Neural progenitor cell (in vitro differentiated cells): ENCODE measurements at regions not wholly inside any gene's neighbourhood (a gene's known extent, or its start where the extent isn't known, plus 50 kb on each side); places are given as distances from the start of the nearest gene placed in this dataset.

Source experiments
- DNase-seq: peaks from one replicate; pipeline ENCODE4 v3.0.0-alpha.2; 2016; ENCODE audit warnings: low spot score
- H2AFZ ChIP-seq: fragments of 200-600 bp; sonication (generic); replicated peaks from 2 replicates; pipeline ENCODE4 v1.6.1; 2016; ENCODE audit warnings: antibody characterized with exemption
- H3F3A ChIP-seq: fragments of 200-600 bp; sonication (generic); 2 replicates; pipeline ENCODE4 v1.6.1; 2016; ENCODE audit warnings: antibody characterized with exemption, low read depth
- H3K27ac ChIP-seq: fragments of 200-600 bp; sonication (generic); 2 replicates; pipeline ENCODE4 v1.5.1; 2016; ENCODE audit warnings: mild to moderate bottlenecking
- H3K27me3 ChIP-seq: fragments of 200-600 bp; sonication (generic); 2 replicates; pipeline ENCODE4 v1.6.1; 2016; ENCODE audit warnings: mild to moderate bottlenecking, moderate library complexity
- H3K36me3 ChIP-seq: fragments of 200-600 bp; sonication (generic); 2 replicates; pipeline ENCODE4 v1.5.1; 2016
- H3K4me1 ChIP-seq: fragments of 200-600 bp; sonication (generic); 2 replicates; pipeline ENCODE4 v1.6.1; 2016; ENCODE audit warnings: mixed run types
- H3K4me2 ChIP-seq: fragments of 200-600 bp; sonication (generic); 2 replicates; pipeline ENCODE4 v1.6.1; 2016
- H3K4me3 ChIP-seq: fragments of 200-600 bp; sonication (generic); 2 replicates; pipeline ENCODE4 v1.5.1; 2016
- H3K79me2 ChIP-seq: fragments of 200-600 bp; sonication (generic); 2 replicates; pipeline ENCODE4 v1.6.1; 2016; ENCODE audit warnings: low read depth
- H3K9ac ChIP-seq: fragments of 200-600 bp; sonication (generic); 2 replicates; pipeline ENCODE4 v1.6.1; 2016
- H3K9me3 ChIP-seq: fragments of 200-600 bp; sonication (generic); 2 replicates; pipeline ENCODE4 v1.5.1; 2016; ENCODE audit warnings: low read depth
- H4K20me1 ChIP-seq: fragments of 200-600 bp; sonication (generic); 2 replicates; pipeline ENCODE4 v1.6.1; 2016; ENCODE audit warnings: low read depth
- H3K27ac Mint-ChIP-seq: 3 replicates; pipeline ENCODE4 v1.8.0; 2021; ENCODE audit warnings: mixed read lengths
- H3K27me3 Mint-ChIP-seq: 2 replicates; pipeline ENCODE4 v1.8.0; 2022; ENCODE audit warnings: low read depth, mild to moderate bottlenecking, inconsistent platforms, moderate library complexity, mixed read lengths; ENCODE audit not compliant: insufficient read depth
- H3K36me3 Mint-ChIP-seq: 3 replicates; pipeline ENCODE4 v1.8.0; 2021; ENCODE audit warnings: mixed read lengths
- H3K4me1 Mint-ChIP-seq: 3 replicates; pipeline ENCODE4 v1.8.0; 2021; ENCODE audit warnings: mixed read lengths
- H3K4me3 Mint-ChIP-seq: 3 replicates; pipeline ENCODE4 v1.8.0; 2021; ENCODE audit warnings: mild to moderate bottlenecking, moderate library complexity, mixed read lengths
- H3K9me3 Mint-ChIP-seq: 3 replicates; pipeline ENCODE4 v1.8.0; 2020; ENCODE audit warnings: mixed read lengths
- EZH2 ChIP-seq: fragments of 200-600 bp; sonication (generic); IDR thresholded peaks from 2 replicates; pipeline ENCODE4 v1.6.1; 2017; ENCODE audit warnings: antibody characterized with exemption, mild to moderate bottlenecking, moderate library complexity
- EZH2phosphoT487 ChIP-seq: fragments of 200-600 bp; sonication (generic); IDR thresholded peaks from 2 replicates; pipeline ENCODE4 v1.6.1; 2017; ENCODE audit warnings: antibody characterized with exemption
- TF ChIP-seq, protein P1 (sequence below): fragments of 200-600 bp; sonication (generic); IDR thresholded peaks from 2 replicates; pipeline ENCODE4 v1.5.1; 2017; ENCODE audit warnings: antibody characterized with exemption, mild to moderate bottlenecking

GRCh38 chr16:49115956-49116355 lies 165.7 kb downstream of the CBLN1 start:
- Histone ChIP-seq H3F3A (no peaks in the 10 kb centered on the region), H3K9ac (no peak overlapping the region), H3K36me3 (no peaks in the 10 kb centered on the region)

GRCh38 chr16:49112754-49113153 lies 168.9 kb downstream of the CBLN1 start:
- no peaks in the 10 kb centered on the region for H3K36me3 Mint-ChIP-seq
- Histone ChIP-seq H3K4me1 (peaks cover 3% of the 10 kb centered on the region), H2AFZ (no peak overlapping the region), H3K4me3 (no peak overlapping the region), H3K79me2 (no peaks in the 10 kb centered on the region), H3K27ac (no peak overlapping the region), H4K20me1 (no peaks in the 10 kb centered on the region), H3K9ac (no peak overlapping the region), H3K27me3 (no peaks in the 10 kb centered on the region), H3K9me3 (no peaks in the 10 kb centered on the region), H3K36me3 (no peaks in the 10 kb centered on the region), H3F3A (no peaks in the 10 kb centered on the region), H3K4me2 (no peak overlapping the region)
- TF ChIP-seq EZH2: no peak
- TF ChIP-seq EZH2phosphoT487: no peak
- TF ChIP-seq, protein P1, sequence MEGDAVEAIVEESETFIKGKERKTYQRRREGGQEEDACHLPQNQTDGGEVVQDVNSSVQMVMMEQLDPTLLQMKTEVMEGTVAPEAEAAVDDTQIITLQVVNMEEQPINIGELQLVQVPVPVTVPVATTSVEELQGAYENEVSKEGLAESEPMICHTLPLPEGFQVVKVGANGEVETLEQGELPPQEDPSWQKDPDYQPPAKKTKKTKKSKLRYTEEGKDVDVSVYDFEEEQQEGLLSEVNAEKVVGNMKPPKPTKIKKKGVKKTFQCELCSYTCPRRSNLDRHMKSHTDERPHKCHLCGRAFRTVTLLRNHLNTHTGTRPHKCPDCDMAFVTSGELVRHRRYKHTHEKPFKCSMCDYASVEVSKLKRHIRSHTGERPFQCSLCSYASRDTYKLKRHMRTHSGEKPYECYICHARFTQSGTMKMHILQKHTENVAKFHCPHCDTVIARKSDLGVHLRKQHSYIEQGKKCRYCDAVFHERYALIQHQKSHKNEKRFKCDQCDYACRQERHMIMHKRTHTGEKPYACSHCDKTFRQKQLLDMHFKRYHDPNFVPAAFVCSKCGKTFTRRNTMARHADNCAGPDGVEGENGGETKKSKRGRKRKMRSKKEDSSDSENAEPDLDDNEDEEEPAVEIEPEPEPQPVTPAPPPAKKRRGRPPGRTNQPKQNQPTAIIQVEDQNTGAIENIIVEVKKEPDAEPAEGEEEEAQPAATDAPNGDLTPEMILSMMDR: no peak
- no peak overlapping the region for H3K4me3 Mint-ChIP-seq
- no peak overlapping the region for H3K27ac Mint-ChIP-seq
- no peaks in the 10 kb centered on the region for H3K4me1 Mint-ChIP-seq
- no peak for DNase-seq
- no peaks in the 10 kb centered on the region for H3K9me3 Mint-ChIP-seq
- peaks cover 15% of the 10 kb centered on the region for H3K27me3 Mint-ChIP-seq

More at GRCh38 chr16:49115956-49116355, 165.7 kb downstream of the CBLN1 start:
- Mint-ChIP-seq H3K4me3 (no peak overlapping the region), H3K27ac (no peak overlapping the region), H3K27me3 (peaks cover 20% of the 10 kb centered on the region), H3K36me3 (no peaks in the 10 kb centered on the region), H3K9me3 (no peaks in the 10 kb centered on the region), H3K4me1 (no peaks in the 10 kb centered on the region)
- Histone ChIP-seq H3K4me3 (no peak overlapping the region), H4K20me1 (no peaks in the 10 kb centered on the region), H3K9me3 (no peaks in the 10 kb centered on the region), H3K4me1 (peaks cover 3% of the 10 kb centered on the region), H3K79me2 (no peaks in the 10 kb centered on the region), H3K27ac (no peak overlapping the region), H2AFZ (no peak overlapping the region), H3K4me2 (no peak overlapping the region), H3K27me3 (no peaks in the 10 kb centered on the region)
- DNase-seq: no peak
- TF ChIP-seq EZH2phosphoT487 (no peak), EZH2 (no peak)
- TF ChIP-seq, protein P1: no peak

DNA sequence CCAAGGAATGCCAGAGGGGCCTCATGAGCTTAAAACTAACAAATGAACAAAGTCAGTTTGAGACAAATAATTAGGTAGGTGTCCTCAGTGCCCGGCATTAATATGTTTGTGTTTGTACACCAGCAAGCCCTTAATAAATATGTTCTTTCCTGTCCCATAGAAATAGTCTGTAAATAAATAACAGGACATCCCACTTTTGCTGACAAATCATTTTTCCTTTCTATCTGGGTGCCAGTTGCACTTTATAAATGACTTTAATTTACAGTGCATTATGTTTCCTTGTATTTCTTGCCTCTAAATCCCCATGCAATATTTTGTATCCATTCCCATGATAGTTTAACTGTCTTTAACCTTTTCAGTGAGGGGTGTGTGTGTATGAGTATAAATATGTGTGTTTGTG lies 170.3 kb downstream of the CBLN1 start:
- no peak for DNase-seq
- Histone ChIP-seq H3F3A (no peaks in the 10 kb centered on the region), H3K4me2 (no peak overlapping the region), H3K36me3 (no peaks in the 10 kb centered on the region), H2AFZ (no peak overlapping the region), H3K4me1 (peaks cover 10% of the 10 kb centered on the region), H3K27ac (no peak overlapping the region), H3K27me3 (no peaks in the 10 kb centered on the region), H4K20me1 (no peaks in the 10 kb centered on the region), H3K9ac (no peak overlapping the region), H3K79me2 (no peaks in the 10 kb centered on the region), H3K4me3 (no peak overlapping the region), H3K9me3 (no peaks in the 10 kb centered on the region)
- Mint-ChIP-seq H3K4me3 (no peak overlapping the region), H3K36me3 (no peaks in the 10 kb centered on the region), H3K27me3 (peaks cover 9% of the 10 kb centered on the region), H3K9me3 (no peaks in the 10 kb centered on the region), H3K4me1 (no peaks in the 10 kb centered on the region), H3K27ac (no peak overlapping the region)
- TF ChIP-seq EZH2 (no peak), EZH2phosphoT487 (no peak)
- TF ChIP-seq, protein P1: no peak
